HepG2 (cell line): ENCODE measurements at regions not wholly inside any gene's neighbourhood (a gene's known extent, or its start where the extent isn't known, plus 50 kb on each side); places are given as distances from the start of the nearest gene placed in this dataset.

Experiments
- BORCS8-MEF2B ChIP-seq: sonication (generic); formaldehyde crosslinking; IDR thresholded peaks from 2 replicates; pipeline ENCODE4 v1.8.0; 2022; ENCODE audit warnings: mild to moderate bottlenecking, missing genetic modification reagents
- NFKB2 ChIP-seq: sonication (generic); formaldehyde crosslinking; IDR thresholded peaks from 2 replicates; pipeline ENCODE4 v1.4.0; 2020; ENCODE audit warnings: missing genetic modification reagents, borderline replicate concordance
- SUZ12 ChIP-seq: fragments of 150-350 bp; IDR thresholded peaks from 2 replicates; pipeline ENCODE4 v1.6.1; 2014; ENCODE audit warnings: low read depth, low read length
- ZBTB40 ChIP-seq, 2 experiments: fragments of 450-650 bp in 1 of 2; sonication (generic) in 1 of 2; formaldehyde crosslinking in 1 of 2; IDR thresholded peaks; 2 replicates each; pipeline versions ENCODE4 v1.6.1 to v1.8.0; 2016 to 2022; ENCODE audit warnings: antibody characterized with exemption in 1 of 2, mild to moderate bottlenecking in 1 of 2, missing genetic modification reagents in 1 of 2
- ZNF720 ChIP-seq: sonication (generic); formaldehyde crosslinking; IDR thresholded peaks from 2 replicates; pipeline ENCODE4 v1.4.0; 2020; ENCODE audit warnings: missing genetic modification reagents

- TF ChIP-seq ZBTB40 (IDR thresholded peaks at IDR 0.05) (no peak), ZBTB40 (CRISPR knock-in tag; IDR thresholded peaks at IDR 0.05) (no peak), ZNF720 (no peak), SUZ12 (no peak), BORCS8-MEF2B (CRISPR knock-in tag) (no peak), NFKB2 (CRISPR knock-in tag) (no peak)
Observed at GRCh38 chr12:25368557-25368956, 117.8 kb upstream of the KRAS start (continued).
